Adrenal gland (tissue), 9 donors: ENCODE measurements at regions not wholly inside any gene's neighbourhood (a gene's known extent, or its start where the extent isn't known, plus 50 kb on each side); places are given as distances from the start of the nearest gene placed in this dataset.
"Not testable (repeated sequence)": the region's sequence is repeated elsewhere in the genome, so short reads cannot be mapped to it uniquely, and the experiment has no call there.

Experiments
- DNase-seq, 7 donors: peaks; one replicate each; pipeline ENCODE4 v3.0.0-alpha.2; 2019 to 2020
- H3K27ac ChIP-seq, 5 donors: fragments of 200-600 bp; sonication (generic) in 4 of 5; 1 replicate in 3 of 5; 2 replicates in 2 of 5; pipeline versions ENCODE4 v1.5.1 to v1.8.0; 2016 to 2020; ENCODE audit warnings: mild to moderate bottlenecking in 1 of 5
- H3K27me3 ChIP-seq: fragments of 200-600 bp; 2 replicates; pipeline ENCODE4 v1.8.0; 2021
- H3K36me3 ChIP-seq, 2 donors: fragments of 200-600 bp; replicated peaks in 1 of 2; 1 replicate in 1 of 2; 2 replicates in 1 of 2; pipeline versions ENCODE4 v1.5.1 to v1.8.0; 2018 to 2022
- H3K4me1 ChIP-seq, 2 donors: fragments of 200-600 bp; replicated peaks in 1 of 2; 1 replicate in 1 of 2; 2 replicates in 1 of 2; pipeline versions ENCODE4 v1.5.1 to v1.8.0; 2018 to 2021
- H3K4me3 ChIP-seq, 4 donors: fragments of 200-600 bp; sonication (generic) in 3 of 4; one replicate each; pipeline ENCODE4 v1.5.1; 2016 to 2018
- H3K9me3 ChIP-seq, 3 donors: fragments of 200-600 bp; sonication (generic) in 1 of 3; replicated peaks in 1 of 3; 1 replicate in 2 of 3; 2 replicates in 1 of 3; pipeline versions ENCODE4 v1.5.1 to v1.8.0; 2016 to 2021
- CTCF ChIP-seq, 6 experiments: fragments of 450-650 bp in 4 of 6; fragments of 200-600 bp in 2 of 6; sonication (generic) in 1 of 6; IDR thresholded peaks; 1 replicate in 5 of 6; 2 replicates in 1 of 6; pipeline versions ENCODE4 v1.5.1 to v1.8.0; 2016 to 2021; ENCODE audit warnings: antibody characterized with exemption in 6 of 6, mild to moderate bottlenecking in 2 of 6, moderate library complexity in 1 of 6
- POLR2A ChIP-seq, 2 donors: fragments of 450-650 bp; IDR thresholded peaks; one replicate each; pipeline ENCODE4 v1.6.1; 2017; ENCODE audit warnings: antibody characterized with exemption in 2 of 2, mild to moderate bottlenecking in 2 of 2, moderate library complexity in 1 of 2
- WGBS, 4 donors: extraction: QIAGEN DNeasy Blood & Tissue Kit in 2 of 4; methylation state at CpG; one replicate each; pipeline versions ENCODE4 v1.1.5 to v1.1.7; 2013 to 2017; 5-methylcytosine and 5-hydroxymethylcytosine counted together
- intact Hi-C, 2 donors: fragments of 100-400 bp; cut with DNase I; formaldehyde crosslinking; loops; one replicate each; pipeline versions ENCODE4 v1.14.1 to v1.15.0; 2022 to 2023
- donor health status: healthy with polysubstance abuse.
- donor health status: Bipolar disorder and iron deficiency.
- donor health status: DM: yes; HTN: yes; CAD: no.
- donor health status: DM: no; HTN: no; CAD: no.
- donor health status: DM: no; HTN: no; CAD: no.

- no peaks in the 10 kb centered on the region for H3K4me1 ChIP-seq
- no peaks in the 10 kb centered on the region for H3K27me3 ChIP-seq
- no peaks in the 10 kb centered on the region for H3K36me3 ChIP-seq
- TF ChIP-seq CTCF (IDR thresholded peaks at IDR 0.05), result no peak
- TF ChIP-seq POLR2A (IDR thresholded peaks at IDR 0.05), result no peak
- no peaks in the 10 kb centered on the region for H3K9me3 ChIP-seq
- no peak overlapping the region for H3K4me3 ChIP-seq
- DNase-seq, result no peak
- intact Hi-C loops, result no loop called here
- H3K27ac ChIP-seq, result no peak overlapping the region
- WGBS, 4 donors, result 50 to 76% (median 59%) methylated on average over 1 of the region's 1 CpG
Observed at GRCh38 chr12:90675106-90675505, 279.9 kb downstream of the CCER1 start.

GRCh38 chr12:90672081-90672480 is 282.9 kb downstream of the CCER1 start:
- WGBS, 4 donors, result 70 to 82% (median 79%) methylated on average over 1 of the region's 1 CpG
- H3K27ac ChIP-seq, result no peak overlapping the region
- intact Hi-C loops, result no loop called here
- H3K36me3 ChIP-seq, result no peaks in the 10 kb centered on the region
- no peaks in the 10 kb centered on the region for H3K27me3 ChIP-seq
- no peak overlapping the region for H3K4me3 ChIP-seq
- H3K4me1 ChIP-seq, result no peaks in the 10 kb centered on the region
- no peak for TF ChIP-seq POLR2A (IDR thresholded peaks at IDR 0.05)
- TF ChIP-seq CTCF (IDR thresholded peaks at IDR 0.05), result no peak
- no peaks in the 10 kb centered on the region for H3K9me3 ChIP-seq
- DNase-seq, result no peak

- H3K36me3 ChIP-seq, DNase-seq, H3K27ac ChIP-seq, H3K4me1 ChIP-seq, H3K9me3 ChIP-seq, H3K4me3 ChIP-seq, intact Hi-C loops, H3K27me3 ChIP-seq: not testable (repeated sequence)
- WGBS, 4 donors, result 80 to 92% (median 85%) methylated on average over 7 of the region's 7 CpGs
Observed at GRCh38 chr12:90663949-90664348, 291.0 kb downstream of the CCER1 start.

GRCh38 chr12:90659060-90659459 is 295.9 kb downstream of the CCER1 start:
- no peaks in the 10 kb centered on the region for H3K36me3 ChIP-seq
- intact Hi-C loops, result no loop called here
- no peak overlapping the region for H3K27ac ChIP-seq
- H3K27me3 ChIP-seq, result no peaks in the 10 kb centered on the region
- TF ChIP-seq CTCF (IDR thresholded peaks at IDR 0.05) (no peak), POLR2A (IDR thresholded peaks at IDR 0.05) (no peak)
- no peak for DNase-seq
- no peak overlapping the region for H3K4me3 ChIP-seq
- H3K9me3 ChIP-seq, result no peaks in the 10 kb centered on the region
- no peaks in the 10 kb centered on the region for H3K4me1 ChIP-seq
- 74 to 87% (median 82%) methylated on average over 2 of the region's 2 CpGs for WGBS, 4 donors

- intact Hi-C loops, result no loop called here
- Histone ChIP-seq H3K36me3 (no peaks in the 10 kb centered on the region), H3K27ac (no peak overlapping the region), H3K4me1 (no peaks in the 10 kb centered on the region), H3K27me3 (no peaks in the 10 kb centered on the region), H3K4me3 (no peak overlapping the region), H3K9me3 (no peaks in the 10 kb centered on the region)
- no peak for TF ChIP-seq POLR2A (IDR thresholded peaks at IDR 0.05)
- TF ChIP-seq CTCF (IDR thresholded peaks at IDR 0.05), result no peak
- WGBS, 4 donors, result 57 to 73% (median 65%) methylated on average over 2 of the region's 2 CpGs
- no peak for DNase-seq
Observed at GRCh38 chr12:90653040-90653439, 301.9 kb downstream of the CCER1 start.
